Left ventricle myocardium inferior (tissue), 1 donor: ENCODE measurements at regions not wholly inside any gene's neighbourhood (a gene's known extent, or its start where the extent isn't known, plus 50 kb on each side); places are given as distances from the start of the nearest gene placed in this dataset.

Experiments
- DNase-seq: peaks from one replicate; pipeline ENCODE4 v3.0.0-alpha.2; 2020
- H3K27ac ChIP-seq: fragments of 200-600 bp; replicated peaks from 2 replicates; pipeline ENCODE4 v1.8.0; 2021
- H3K27me3 ChIP-seq: fragments of 200-600 bp; 2 replicates; pipeline ENCODE4 v1.8.0; 2021; ENCODE audit warnings: low read depth
- H3K36me3 ChIP-seq: fragments of 200-600 bp; 2 replicates; pipeline ENCODE4 v1.8.0; 2021
- H3K4me1 ChIP-seq: fragments of 200-600 bp; 2 replicates; pipeline ENCODE4 v1.8.0; 2021
- H3K4me3 ChIP-seq: fragments of 200-600 bp; 2 replicates; pipeline ENCODE4 v1.8.0; 2021; ENCODE audit warnings: mild to moderate bottlenecking, moderate library complexity
- H3K9me3 ChIP-seq: fragments of 200-600 bp; replicated peaks from 2 replicates; pipeline ENCODE4 v1.8.0; 2021
- intact Hi-C: fragments of 100-400 bp; cut with micrococcal nuclease; formaldehyde crosslinking; loops from one replicate; pipeline ENCODE4 v1.11.0; 2022
- TF ChIP-seq, protein P1 (sequence below): fragments of 200-600 bp; IDR thresholded peaks from 2 replicates; pipeline ENCODE4 v1.8.0; 2021; ENCODE audit warnings: antibody characterized with exemption, mild to moderate bottlenecking, borderline replicate concordance
- donor health status: DM: no; HTN: yes; CAD: no; lungs with severe emphysema.

DNA sequence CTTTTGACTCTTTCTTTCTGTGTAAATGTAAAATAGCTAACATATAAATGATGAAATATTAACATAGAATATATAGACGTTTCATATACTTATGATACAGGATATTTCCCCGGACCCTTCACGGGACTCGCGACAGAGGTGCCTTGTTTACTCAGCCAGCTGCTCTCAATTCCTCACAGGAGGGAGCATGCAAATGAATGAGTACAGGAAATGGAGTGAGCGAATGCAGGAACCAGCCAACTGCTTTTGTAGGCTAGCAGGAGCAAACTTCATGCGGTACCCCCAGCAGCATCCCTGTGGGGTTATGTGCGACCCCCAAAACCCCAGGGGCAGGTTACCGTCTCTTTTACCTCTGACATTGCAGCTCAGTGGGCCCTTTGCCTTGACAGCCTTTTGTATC lies 110.3 kb upstream of the PDHA2 start:
- H3K9me3 ChIP-seq = no peaks in the 10 kb centered on the region
- intact Hi-C loops = no loop called here
- no peak overlapping the region for H3K4me3 ChIP-seq
- H3K27ac ChIP-seq = no peak overlapping the region
- no peaks in the 10 kb centered on the region for H3K4me1 ChIP-seq
- no peaks in the 10 kb centered on the region for H3K27me3 ChIP-seq
- no peaks in the 10 kb centered on the region for H3K36me3 ChIP-seq
- DNase-seq = no peak
- TF ChIP-seq, protein P1, sequence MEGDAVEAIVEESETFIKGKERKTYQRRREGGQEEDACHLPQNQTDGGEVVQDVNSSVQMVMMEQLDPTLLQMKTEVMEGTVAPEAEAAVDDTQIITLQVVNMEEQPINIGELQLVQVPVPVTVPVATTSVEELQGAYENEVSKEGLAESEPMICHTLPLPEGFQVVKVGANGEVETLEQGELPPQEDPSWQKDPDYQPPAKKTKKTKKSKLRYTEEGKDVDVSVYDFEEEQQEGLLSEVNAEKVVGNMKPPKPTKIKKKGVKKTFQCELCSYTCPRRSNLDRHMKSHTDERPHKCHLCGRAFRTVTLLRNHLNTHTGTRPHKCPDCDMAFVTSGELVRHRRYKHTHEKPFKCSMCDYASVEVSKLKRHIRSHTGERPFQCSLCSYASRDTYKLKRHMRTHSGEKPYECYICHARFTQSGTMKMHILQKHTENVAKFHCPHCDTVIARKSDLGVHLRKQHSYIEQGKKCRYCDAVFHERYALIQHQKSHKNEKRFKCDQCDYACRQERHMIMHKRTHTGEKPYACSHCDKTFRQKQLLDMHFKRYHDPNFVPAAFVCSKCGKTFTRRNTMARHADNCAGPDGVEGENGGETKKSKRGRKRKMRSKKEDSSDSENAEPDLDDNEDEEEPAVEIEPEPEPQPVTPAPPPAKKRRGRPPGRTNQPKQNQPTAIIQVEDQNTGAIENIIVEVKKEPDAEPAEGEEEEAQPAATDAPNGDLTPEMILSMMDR = no peak

DNA sequence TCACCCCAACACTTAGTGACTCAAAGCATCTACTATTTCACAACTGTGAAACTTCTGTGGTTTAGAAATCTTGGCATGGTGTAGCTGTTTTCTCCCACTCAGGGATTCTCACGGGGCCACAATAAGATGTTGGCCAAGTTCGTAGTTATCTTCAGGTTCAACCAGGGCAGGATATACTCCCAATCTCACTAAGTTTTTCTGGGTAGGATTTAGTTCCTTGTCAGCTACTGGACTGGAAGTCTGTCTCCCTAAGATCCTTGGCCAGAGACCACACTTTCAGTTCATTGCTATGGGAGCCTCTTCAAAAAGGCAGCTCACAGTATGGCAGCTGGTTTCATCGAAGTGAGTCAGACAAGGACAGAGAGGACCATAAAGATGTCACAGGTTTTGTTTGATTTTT lies 111.7 kb upstream of the PDHA2 start:
- H3K27ac ChIP-seq = no peak overlapping the region
- H3K4me3 ChIP-seq = no peak overlapping the region
- TF ChIP-seq, protein P1 = no peak
- intact Hi-C loops = no loop called here
- no peaks in the 10 kb centered on the region for H3K4me1 ChIP-seq
- no peaks in the 10 kb centered on the region for H3K36me3 ChIP-seq
- no peaks in the 10 kb centered on the region for H3K9me3 ChIP-seq
- H3K27me3 ChIP-seq = no peaks in the 10 kb centered on the region
- no peak for DNase-seq

DNA sequence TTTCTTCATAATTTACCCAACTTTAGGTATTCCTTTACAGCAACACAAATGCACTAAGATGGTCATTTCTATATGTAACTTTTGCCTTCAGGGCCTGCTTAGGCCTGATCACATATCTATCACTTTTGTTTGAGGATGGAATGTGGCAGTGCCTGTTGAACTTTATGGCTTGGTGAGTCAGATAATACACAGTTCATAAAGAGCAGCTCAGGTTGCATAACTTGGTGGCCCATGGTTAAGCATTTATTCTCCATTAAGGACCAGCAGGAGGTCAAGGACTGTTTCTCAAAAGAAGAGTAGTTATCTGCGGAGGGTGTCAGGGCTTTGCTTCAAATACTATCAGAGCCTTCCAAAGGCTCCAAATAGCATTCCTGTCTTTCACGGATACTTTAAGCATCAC lies 124.1 kb upstream of the PDHA2 start:
- intact Hi-C loops = no loop called here

DNA sequence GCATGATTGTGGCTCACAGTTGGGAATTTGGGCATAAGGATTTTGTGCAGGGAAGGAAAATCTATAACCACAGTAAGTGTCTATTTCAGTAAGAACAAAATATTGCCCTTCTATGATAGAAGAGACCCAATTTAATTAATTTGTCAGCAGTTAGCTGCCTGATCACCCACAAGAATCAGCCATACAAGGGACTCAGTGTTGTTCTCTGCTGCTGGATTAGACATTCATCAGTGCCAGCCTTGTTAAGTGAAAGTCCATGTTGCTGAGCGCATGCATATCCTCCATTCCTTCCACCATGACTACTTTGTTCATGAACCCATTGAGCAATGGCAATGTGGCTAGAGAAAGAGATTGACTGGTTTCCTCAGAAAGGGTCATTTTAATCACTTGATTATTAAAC lies 125.3 kb upstream of the PDHA2 start:
- intact Hi-C loops = no loop called here
- peaks cover 12% of the 10 kb centered on the region for H3K9me3 ChIP-seq
- no peaks in the 10 kb centered on the region for H3K36me3 ChIP-seq
- H3K4me1 ChIP-seq = no peaks in the 10 kb centered on the region
- DNase-seq = no peak
- no peak overlapping the region for H3K4me3 ChIP-seq
- no peaks in the 10 kb centered on the region for H3K27me3 ChIP-seq
- TF ChIP-seq, protein P1 = no peak
- H3K27ac ChIP-seq = no peak overlapping the region

More for the DNA sequence above, 124.1 kb upstream of the PDHA2 start:
- H3K9me3 ChIP-seq = peaks cover 12% of the 10 kb centered on the region
- H3K27ac ChIP-seq = no peak overlapping the region
- H3K4me1 ChIP-seq = no peaks in the 10 kb centered on the region
- H3K27me3 ChIP-seq = no peaks in the 10 kb centered on the region
- DNase-seq = no peak
- TF ChIP-seq, protein P1 = no peak
- H3K4me3 ChIP-seq = no peak overlapping the region
- no peaks in the 10 kb centered on the region for H3K36me3 ChIP-seq

DNA sequence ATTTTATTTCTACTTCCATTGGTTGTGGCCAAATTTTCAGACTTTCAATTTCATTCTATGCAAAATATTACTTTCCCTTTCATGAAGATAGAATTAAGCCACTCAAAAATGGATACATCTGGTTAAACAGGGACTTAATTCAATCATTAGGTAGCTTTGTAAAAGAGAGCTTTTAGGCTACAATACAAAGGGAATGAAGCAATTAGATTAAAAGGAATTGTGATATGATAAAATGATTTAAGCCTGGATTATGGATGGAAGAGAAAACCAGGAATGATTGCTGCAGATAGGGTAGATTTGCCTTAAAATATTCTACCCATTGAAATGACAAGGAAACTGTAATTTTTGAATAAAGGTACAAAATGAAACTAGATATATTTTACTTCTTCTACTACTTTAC lies 134.6 kb upstream of the PDHA2 start:
- intact Hi-C loops = no loop called here
- no peak for DNase-seq
- no peaks in the 10 kb centered on the region for H3K4me1 ChIP-seq
- H3K9me3 ChIP-seq = peaks cover 8% of the 10 kb centered on the region
- TF ChIP-seq, protein P1 = no peak
- no peak overlapping the region for H3K4me3 ChIP-seq
- H3K27ac ChIP-seq = no peak overlapping the region
- H3K36me3 ChIP-seq = no peaks in the 10 kb centered on the region
- no peaks in the 10 kb centered on the region for H3K27me3 ChIP-seq

DNA sequence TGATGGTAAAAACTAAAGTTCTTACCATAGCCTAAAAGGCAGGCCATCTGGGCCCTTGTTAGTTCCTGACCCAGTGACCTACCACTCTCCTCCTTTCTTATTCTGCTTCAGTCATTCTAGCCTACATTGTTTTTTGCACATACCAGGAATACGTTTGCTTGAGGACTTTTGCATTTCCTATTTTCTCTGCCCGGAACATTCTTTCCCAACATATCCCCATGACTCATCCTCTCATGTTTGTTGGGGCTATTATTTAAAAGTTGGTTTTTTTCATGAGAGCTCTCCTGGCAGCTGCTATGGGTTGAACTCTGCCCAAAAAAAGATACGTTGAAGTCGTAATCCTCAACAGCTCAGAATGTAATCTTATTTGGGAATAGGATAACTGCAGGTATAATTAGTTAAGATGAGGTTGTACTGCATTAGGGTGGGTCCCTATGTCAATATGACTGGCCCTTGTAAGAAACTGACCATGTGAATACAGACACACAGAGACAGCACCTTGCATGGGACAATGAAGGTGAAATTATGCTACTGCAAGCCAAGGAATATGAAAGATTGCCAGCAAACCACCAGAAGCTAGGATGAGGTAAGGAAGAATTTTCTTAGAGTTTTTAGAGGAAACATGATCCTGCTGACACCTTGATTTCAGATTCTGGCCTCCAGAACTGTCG lies 138.3 kb upstream of the PDHA2 start:
- H3K4me3 ChIP-seq = no peak overlapping the region
- peaks cover 14% of the 10 kb centered on the region for H3K9me3 ChIP-seq
- no peaks in the 10 kb centered on the region for H3K27me3 ChIP-seq
- H3K36me3 ChIP-seq = no peaks in the 10 kb centered on the region
- no peaks in the 10 kb centered on the region for H3K4me1 ChIP-seq
- no peak overlapping the region for H3K27ac ChIP-seq
- no peak for DNase-seq
- intact Hi-C loops = no loop called here
- TF ChIP-seq, protein P1 = no peak
